ENCODE measurements at regions not wholly inside any gene's neighbourhood (a gene's known extent, or its start where the extent isn't known, plus 50 kb on each side); places are given as distances from the start of the nearest gene placed in this dataset.

- DNase-seq (ENCODE audit: low spot score), result no peak
These were observed 51.6 kb upstream of the SRRM3 start for GRCh38 chr7:76149847-76150691.

Data from mucosa of gallbladder (tissue), 1 donor.